ENCODE measurements at regions not wholly inside any gene's neighbourhood (a gene's known extent, or its start where the extent isn't known, plus 50 kb on each side); places are given as distances from the start of the nearest gene placed in this dataset.

GRCh38 chr21:25422610-25423608, 184.4 kb downstream of the MRPL39 start:
- no peak overlapping the region for H3K4me3 ChIP-seq (ENCODE audit: low read depth, low read length)
- no peak for TF ChIP-seq CTCF (IDR thresholded peaks at IDR 0.05; ENCODE audit: low read depth, low read length)
- in situ Hi-C loops (cut with HindIII; ENCODE audit: low sequenced_read_pairs) = no loop called here
- DNase-seq (ENCODE audit: low read depth, low spot score) = no peak

GRCh38 chr21:25421321-25422028, 185.8 kb downstream of the MRPL39 start:
- in situ Hi-C loops (cut with HindIII; ENCODE audit: low sequenced_read_pairs) = no loop called here
- DNase-seq (ENCODE audit: low read depth, low spot score) = peak; percentile 54
- TF ChIP-seq CTCF (IDR thresholded peaks at IDR 0.05; ENCODE audit: low read depth, low read length) = peak; percentile 64
- H3K4me3 ChIP-seq (ENCODE audit: low read depth, low read length) = no peak overlapping the region

GRCh38 chr21:25420831-25421230, 186.4 kb downstream of the MRPL39 start:
- TF ChIP-seq CTCF (IDR thresholded peaks at IDR 0.05; ENCODE audit: low read depth, low read length) = no peak
- DNase-seq (ENCODE audit: low read depth, low spot score) = no peak
- in situ Hi-C loops (cut with HindIII; ENCODE audit: low sequenced_read_pairs) = no loop called here
- H3K4me3 ChIP-seq (ENCODE audit: low read depth, low read length) = no peak overlapping the region

GRCh38 chr21:25416669-25417068, 190.6 kb downstream of the MRPL39 start:
- TF ChIP-seq CTCF (IDR thresholded peaks at IDR 0.05; ENCODE audit: low read depth, low read length) = no peak
- H3K4me3 ChIP-seq (ENCODE audit: low read depth, low read length) = no peak overlapping the region
- no peak for DNase-seq (ENCODE audit: low read depth, low spot score)
- in situ Hi-C loops (cut with HindIII; ENCODE audit: low sequenced_read_pairs) = no loop called here

GRCh38 chr21:25412100-25412499, 195.2 kb downstream of the MRPL39 start:
- in situ Hi-C loops (cut with HindIII; ENCODE audit: low sequenced_read_pairs) = no loop called here
- TF ChIP-seq CTCF (IDR thresholded peaks at IDR 0.05; ENCODE audit: low read depth, low read length) = no peak
- no peak overlapping the region for H3K4me3 ChIP-seq (ENCODE audit: low read depth, low read length)
- DNase-seq (ENCODE audit: low read depth, low spot score) = no peak

- no peak for TF ChIP-seq CTCF (IDR thresholded peaks at IDR 0.05; ENCODE audit: low read depth, low read length)
- H3K4me3 ChIP-seq (ENCODE audit: low read depth, low read length) = no peak overlapping the region
- in situ Hi-C loops (cut with HindIII; ENCODE audit: low sequenced_read_pairs) = no loop called here
- no peak for DNase-seq (ENCODE audit: low read depth, low spot score)
Observed at GRCh38 chr21:25409978-25410377, 197.3 kb downstream of the MRPL39 start.
